Neuronal stem cell (in vitro differentiated cells): ENCODE measurements at regions not wholly inside any gene's neighbourhood (a gene's known extent, or its start where the extent isn't known, plus 50 kb on each side); places are given as distances from the start of the nearest gene placed in this dataset.

ENCODE experiments used
- DNase-seq: peaks from one replicate; pipeline ENCODE4 v3.0.0-alpha.2; 2013; ENCODE audit warnings: low spot score
- H2AFZ ChIP-seq: one replicate; pipeline ENCODE4 v1.6.1; 2013; ENCODE audit warnings: mild to moderate bottlenecking, low read length, inconsistent platforms
- H2AK5ac ChIP-seq: 2 replicates; pipeline ENCODE4 v1.6.1; 2013; ENCODE audit warnings: low read depth, mild to moderate bottlenecking, inconsistent platforms, low read length, moderate library complexity, mixed read lengths
- H2BK120ac ChIP-seq: 2 replicates; pipeline ENCODE4 v1.6.1; 2013; ENCODE audit warnings: low read depth, mild to moderate bottlenecking, inconsistent platforms, low read length, moderate library complexity, mixed read lengths
- H2BK12ac ChIP-seq: one replicate; pipeline ENCODE4 v1.6.1; 2013; ENCODE audit warnings: low read length, inconsistent platforms
- H2BK15ac ChIP-seq: 2 replicates; pipeline ENCODE4 v1.6.1; 2013; ENCODE audit warnings: mild to moderate bottlenecking, low read length, inconsistent platforms, mixed read lengths
- H2BK5ac ChIP-seq: one replicate; pipeline ENCODE4 v1.6.1; 2013; ENCODE audit warnings: inconsistent platforms, mild to moderate bottlenecking, low read length, moderate library complexity
- H3K14ac ChIP-seq: one replicate; pipeline ENCODE4 v1.6.1; 2013; ENCODE audit warnings: low read length, inconsistent platforms
- H3K18ac ChIP-seq: 2 replicates; pipeline ENCODE4 v1.6.1; 2013; ENCODE audit warnings: low read length, inconsistent platforms
- H3K23ac ChIP-seq: 2 replicates; pipeline ENCODE4 v1.6.1; 2013; ENCODE audit warnings: low read depth, mild to moderate bottlenecking, mixed read lengths, low read length, inconsistent platforms; ENCODE audit not compliant: poor library complexity
- H3K27ac ChIP-seq: replicated peaks from 3 replicates; pipeline ENCODE4 v1.5.1; 2013; ENCODE audit warnings: low read length, inconsistent platforms
- H3K27me3 ChIP-seq, 3 experiments: 2 replicates each; pipeline ENCODE4 v1.6.1; 2013; ENCODE audit warnings: low read length in 3 of 3, mild to moderate bottlenecking in 2 of 3, inconsistent platforms in 1 of 3, low read depth in 1 of 3, mixed read lengths in 1 of 3, moderate library complexity in 1 of 3; ENCODE audit not compliant: control insufficient read depth in 3 of 3, insufficient read depth in 3 of 3
- H3K36me3 ChIP-seq, 2 donors: replicated peaks in 1 of 2; 2 replicates each; pipeline ENCODE4 v1.6.1; 2013; ENCODE audit warnings: low read length in 2 of 2; ENCODE audit not compliant: control insufficient read depth in 2 of 2, insufficient read depth in 2 of 2
- H3K4ac ChIP-seq: 2 replicates; pipeline ENCODE4 v1.6.1; 2013; ENCODE audit warnings: inconsistent platforms, mild to moderate bottlenecking, low read length, moderate library complexity
- H3K4me1 ChIP-seq, 2 donors: 1 replicate in 1 of 2; 2 replicates in 1 of 2; pipeline ENCODE4 v1.6.1; 2013; ENCODE audit warnings: low read length in 2 of 2, low read depth in 1 of 2; ENCODE audit not compliant: control insufficient read depth in 2 of 2, insufficient read depth in 1 of 2
- H3K4me2 ChIP-seq: one replicate; pipeline ENCODE4 v1.6.1; 2013; ENCODE audit warnings: mild to moderate bottlenecking, low read length, inconsistent platforms; ENCODE audit not compliant: insufficient read depth, poor library complexity, severe bottlenecking
- H3K4me3 ChIP-seq, 2 donors: 2 replicates each; pipeline ENCODE4 v1.5.1; 2013; ENCODE audit warnings: low read length in 2 of 2, mild to moderate bottlenecking in 2 of 2, inconsistent platforms in 1 of 2, moderate library complexity in 1 of 2
- H3K79me1 ChIP-seq: one replicate; pipeline ENCODE4 v1.6.1; 2013; ENCODE audit warnings: low read depth, mild to moderate bottlenecking, inconsistent platforms, low read length, moderate library complexity
- H3K9ac ChIP-seq: one replicate; pipeline ENCODE4 v1.6.1; 2013; ENCODE audit warnings: mild to moderate bottlenecking, low read depth, low read length, inconsistent platforms; ENCODE audit not compliant: poor library complexity
- H3K9me3 ChIP-seq, 2 donors: replicated peaks in 1 of 2; 2 replicates each; pipeline versions ENCODE3 to v1.6.1; 2013; ENCODE audit warnings: low read length in 2 of 2, mild to moderate bottlenecking in 2 of 2, inconsistent platforms in 1 of 2, low read depth in 1 of 2, mixed read lengths in 1 of 2, moderate library complexity in 1 of 2; ENCODE audit not compliant: control insufficient read depth in 2 of 2, insufficient read depth in 1 of 2
- H4K8ac ChIP-seq: one replicate; pipeline ENCODE4 v1.6.1; 2013; ENCODE audit warnings: low read depth, mild to moderate bottlenecking, inconsistent platforms, low read length, moderate library complexity
- H4K91ac ChIP-seq: one replicate; pipeline ENCODE4 v1.6.1; 2013; ENCODE audit warnings: low read length, low read depth, mild to moderate bottlenecking, inconsistent platforms; ENCODE audit not compliant: poor library complexity
- WGBS, 2 donors: extraction: QIAGEN DNeasy Blood & Tissue Kit; methylation state at CpG; one replicate each; pipeline ENCODE4 v1.1.7; 2013; ENCODE audit warnings: missing lambda C conversion rate in 2 of 2, mixed read lengths in 1 of 2; ENCODE audit not compliant: insufficient read length in 2 of 2, insufficient replicate concordance in 1 of 2; ENCODE audit errors: extremely low coverage in 2 of 2; 5-methylcytosine and 5-hydroxymethylcytosine counted together

GRCh38 chr7:124429923-124430322 lies 335.7 kb downstream of the GPR37 start:
- H2BK5ac ChIP-seq, result no peak overlapping the region
- no peak overlapping the region for H3K14ac ChIP-seq
- H4K8ac ChIP-seq, result no peak overlapping the region
- DNase-seq, result no peak
- H4K91ac ChIP-seq, result no peak overlapping the region
- H2BK15ac ChIP-seq, result no peak overlapping the region
- no peak overlapping the region for H2BK12ac ChIP-seq
- no peak overlapping the region for H2AK5ac ChIP-seq
- H3K79me1 ChIP-seq, result no peaks in the 10 kb centered on the region
- H2AFZ ChIP-seq, result no peak overlapping the region
- no peak overlapping the region for H3K27ac ChIP-seq
- H3K27me3 ChIP-seq, result no peaks in the 10 kb centered on the region
- no peak overlapping the region for H3K4me3 ChIP-seq
- H3K9ac ChIP-seq, result no peak overlapping the region
- H3K18ac ChIP-seq, result no peak overlapping the region
- no peak overlapping the region for H3K4me2 ChIP-seq
- no peaks in the 10 kb centered on the region for H3K9me3 ChIP-seq
- no CpG with 5 or more reads among the region's 4 CpGs for WGBS, 2 donors
- no peak overlapping the region for H2BK120ac ChIP-seq
- no peak overlapping the region for H3K23ac ChIP-seq
- no peak overlapping the region for H3K4ac ChIP-seq
- H3K4me1 ChIP-seq, result no peaks in the 10 kb centered on the region
- H3K36me3 ChIP-seq, result no peaks in the 10 kb centered on the region

- WGBS, 2 donors, result no CpG with 5 or more reads among the region's 7 CpGs
- Histone ChIP-seq H2AK5ac (no peak overlapping the region), H3K9me3 (no peaks in the 10 kb centered on the region)
These were observed 336.8 kb downstream of the GPR37 start for GRCh38 chr7:124428781-124429180.

GRCh38 chr7:124426621-124427020 lies 339.0 kb downstream of the GPR37 start:
- Histone ChIP-seq H3K23ac (no peak overlapping the region), H2BK120ac (no peak overlapping the region), H3K4ac (no peak overlapping the region), H3K4me1 (no peaks in the 10 kb centered on the region), H2BK12ac (no peak overlapping the region), H3K4me3 (no peak overlapping the region), H3K27ac (no peak overlapping the region), H3K18ac (no peak overlapping the region), H3K79me1 (no peaks in the 10 kb centered on the region), H3K14ac (no peak overlapping the region), H2AK5ac (no peak overlapping the region), H4K8ac (no peak overlapping the region), H2BK5ac (no peak overlapping the region), H3K4me2 (no peak overlapping the region), H3K36me3 (no peaks in the 10 kb centered on the region), H2AFZ (no peak overlapping the region), H4K91ac (no peak overlapping the region), H2BK15ac (no peak overlapping the region), H3K27me3 (no peaks in the 10 kb centered on the region), H3K9ac (no peak overlapping the region), H3K9me3 (no peaks in the 10 kb centered on the region)
- no peak for DNase-seq

More at GRCh38 chr7:124428781-124429180, 336.8 kb downstream of the GPR37 start:
- no peaks in the 10 kb centered on the region for H3K27me3 ChIP-seq
- H3K36me3 ChIP-seq, result no peaks in the 10 kb centered on the region
- no peak overlapping the region for H3K23ac ChIP-seq
- no peak overlapping the region for H2AFZ ChIP-seq
- H3K18ac ChIP-seq, result no peak overlapping the region
- no peak overlapping the region for H2BK120ac ChIP-seq
- no peak overlapping the region for H3K14ac ChIP-seq
- H3K79me1 ChIP-seq, result no peaks in the 10 kb centered on the region
- no peak for DNase-seq
- H4K91ac ChIP-seq, result no peak overlapping the region
- H2BK15ac ChIP-seq, result no peak overlapping the region
- H3K9ac ChIP-seq, result no peak overlapping the region
- no peak overlapping the region for H3K27ac ChIP-seq
- H3K4ac ChIP-seq, result no peak overlapping the region
- no peak overlapping the region for H3K4me2 ChIP-seq
- no peak overlapping the region for H2BK5ac ChIP-seq
- no peaks in the 10 kb centered on the region for H3K4me1 ChIP-seq
- no peak overlapping the region for H4K8ac ChIP-seq
- H2BK12ac ChIP-seq, result no peak overlapping the region
- H3K4me3 ChIP-seq, result no peak overlapping the region

GRCh38 chr7:124423863-124424262 lies 341.7 kb downstream of the GPR37 start:
- H3K23ac ChIP-seq, result no peak overlapping the region
- no peak overlapping the region for H3K18ac ChIP-seq
- no peaks in the 10 kb centered on the region for H3K4me1 ChIP-seq
- DNase-seq, result no peak
- WGBS, 2 donors, result no CpG with 5 or more reads among the region's 3 CpGs
- H3K4me3 ChIP-seq, result no peak overlapping the region
- no peak overlapping the region for H2BK5ac ChIP-seq
- no peak overlapping the region for H3K4ac ChIP-seq
- H3K27me3 ChIP-seq, result no peaks in the 10 kb centered on the region
- no peak overlapping the region for H3K14ac ChIP-seq
- no peak overlapping the region for H4K8ac ChIP-seq
- no peak overlapping the region for H3K9ac ChIP-seq
- no peak overlapping the region for H2BK12ac ChIP-seq
- H2AFZ ChIP-seq, result no peak overlapping the region
- no peak overlapping the region for H2BK120ac ChIP-seq
- no peak overlapping the region for H2AK5ac ChIP-seq
- H3K9me3 ChIP-seq, result no peaks in the 10 kb centered on the region
- H4K91ac ChIP-seq, result no peak overlapping the region
- H3K27ac ChIP-seq, result no peak overlapping the region
- H2BK15ac ChIP-seq, result no peak overlapping the region
- no peaks in the 10 kb centered on the region for H3K36me3 ChIP-seq
- no peak overlapping the region for H3K4me2 ChIP-seq
- no peaks in the 10 kb centered on the region for H3K79me1 ChIP-seq
